ENCODE measurements at regions not wholly inside any gene's neighbourhood (a gene's known extent, or its start where the extent isn't known, plus 50 kb on each side); places are given as distances from the start of the nearest gene placed in this dataset.

DNA sequence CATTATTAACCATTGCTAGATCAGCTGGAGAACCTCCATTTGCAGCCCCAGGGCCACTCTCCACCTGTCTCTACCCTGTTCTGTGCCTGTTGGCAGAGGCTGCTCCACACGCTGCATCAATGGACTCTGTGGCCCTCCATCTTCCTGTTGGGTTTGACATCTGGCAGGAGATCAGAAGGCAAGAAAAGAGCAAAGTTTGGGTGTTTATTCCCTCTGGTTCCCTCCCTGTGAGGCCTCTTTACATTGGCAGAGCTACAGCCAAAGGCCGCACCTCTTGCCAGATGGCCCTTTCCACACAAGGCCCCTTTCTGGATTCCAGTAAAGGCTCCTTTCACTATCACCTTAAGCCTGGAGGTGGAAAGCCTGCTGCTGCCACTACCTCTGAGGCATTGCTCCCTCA is 110.9 kb upstream of the RND3 start:
- TF ChIP-seq EZH2 (IDR thresholded peaks at IDR 0.05; ENCODE audit: insufficient read depth, poor library complexity, severe bottlenecking) (no peak), EZH2phosphoT487 (IDR thresholded peaks at IDR 0.05; ENCODE audit: insufficient read depth, low read depth) (no peak)
